ENCODE measurements at regions not wholly inside any gene's neighbourhood (a gene's known extent, or its start where the extent isn't known, plus 50 kb on each side); places are given as distances from the start of the nearest gene placed in this dataset.

GRCh38 chr1:204756349-204756748, 70.8 kb upstream of the LRRN2 start:
- Mint-ChIP-seq H3K9me3 (peaks cover 0 to 2% of the 10 kb centered on the region in 2 experiments; a peak in 3 of 5 replicates), H3K27ac (no peak overlapping the region), H3K4me3 (no peak overlapping the region), H3K4me1 (peaks cover 6% of the 10 kb centered on the region in 2 experiments), H3K27me3 (ENCODE audit: low read depth) (peaks cover 17% of the 10 kb centered on the region), H3K36me3 (ENCODE audit: insufficient read depth in 1 of 3, low read depth in 3 of 3) (no peaks in the 10 kb centered on the region)
- no peak overlapping the region for H2AFZ ChIP-seq (ENCODE audit: low read length)
- no peak overlapping the region for H2AK5ac ChIP-seq (ENCODE audit: insufficient read length, low read length)
- H3K79me2 ChIP-seq (ENCODE audit: insufficient read depth, low read length): no peaks in the 10 kb centered on the region
- no peak overlapping the region for H2BK12ac ChIP-seq (ENCODE audit: insufficient read length, low read depth, low read length)
- H3K4ac ChIP-seq (ENCODE audit: low read depth, low read length): no peak overlapping the region
- H3K23me2 ChIP-seq (ENCODE audit: insufficient read length, low read depth, low read length, poor library complexity, severe bottlenecking): no peaks in the 10 kb centered on the region
- no peak overlapping the region for H2BK120ac ChIP-seq (ENCODE audit: low read depth, low read length, poor library complexity, severe bottlenecking)
- DNase-seq: no peak
- no peak overlapping the region for H2BK20ac ChIP-seq (ENCODE audit: low read depth, low read length, poor library complexity, severe bottlenecking)
- TF ChIP-seq CTCF (conservative IDR thresholded peaks at IDR 0.05): no peak
- H2BK5ac ChIP-seq (ENCODE audit: insufficient read length, low read length): no peak overlapping the region
- no peak overlapping the region for H4K5ac ChIP-seq (ENCODE audit: insufficient read length, low read depth, low read length)
- H4K20me1 ChIP-seq (ENCODE audit: control insufficient read depth, insufficient read depth, insufficient read length): no peaks in the 10 kb centered on the region
- no peaks in the 10 kb centered on the region for H3K9me3 ChIP-seq (ENCODE audit: control insufficient read depth, low read depth, low read length)
- no peak overlapping the region for H3K14ac ChIP-seq (ENCODE audit: insufficient read depth, low read length)
- no peak overlapping the region for H4K8ac ChIP-seq (replicated peaks; ENCODE audit: insufficient read length, low read depth, low read length)
- no peak overlapping the region for H3K4me2 ChIP-seq (ENCODE audit: insufficient read depth, insufficient read length, low read length)
- no peak overlapping the region for H3K27ac ChIP-seq (ENCODE audit: insufficient read length, low read depth, low read length)
- H2BK15ac ChIP-seq (ENCODE audit: low read depth, low read length): no peak overlapping the region
- H3K18ac ChIP-seq (ENCODE audit: insufficient read length, low read depth, low read length): no peak overlapping the region
- H3K27me3 ChIP-seq (ENCODE audit: insufficient read depth, low read length): no peaks in the 10 kb centered on the region
- no peaks in the 10 kb centered on the region for H3K79me1 ChIP-seq (ENCODE audit: insufficient read depth, low read depth, low read length, poor library complexity, severe bottlenecking)
- WGBS (ENCODE audit: extremely low coverage, insufficient read length, low lambda C conversion rate): no CpG with 5 or more reads among the region's 7 CpGs
- H3K23ac ChIP-seq (ENCODE audit: insufficient read length, low read depth, low read length): no peak overlapping the region
- H3K4me1 ChIP-seq (ENCODE audit: insufficient read depth, low read length): peaks cover 4% of the 10 kb centered on the region; the same call in 1 of the 2 replicates
- H3T11ph ChIP-seq (ENCODE audit: low read length): no peak overlapping the region
- no peak overlapping the region for H4K91ac ChIP-seq (ENCODE audit: insufficient read length, low read depth, low read length)
- no peak overlapping the region for H3K9ac ChIP-seq (ENCODE audit: extremely low read depth, insufficient read length, low read length)
- H3K56ac ChIP-seq (ENCODE audit: insufficient read length, low read depth, low read length): no peak overlapping the region
